Spleen (tissue), 11 donors: ENCODE measurements at regions not wholly inside any gene's neighbourhood (a gene's known extent, or its start where the extent isn't known, plus 50 kb on each side); places are given as distances from the start of the nearest gene placed in this dataset.

Experiments used
- DNase-seq: peaks from one replicate; pipeline ENCODE4 v3.0.0-alpha.2; 2020
- H3K27ac ChIP-seq, 8 donors: fragments of 200-600 bp; sonication (generic) in 7 of 8; 1 replicate in 4 of 8; 2 replicates in 4 of 8; pipeline versions ENCODE4 v1.5.0 to v1.8.0; 2016 to 2021; ENCODE audit warnings: inconsistent platforms in 4 of 8, mild to moderate bottlenecking in 4 of 8, moderate library complexity in 1 of 8
- H3K27me3 ChIP-seq, 7 donors: fragments of 200-600 bp; sonication (generic) in 6 of 7; replicated peaks in 1 of 7; 1 replicate in 4 of 7; 2 replicates in 3 of 7; pipeline versions ENCODE4 v1.5.0 to v1.8.0; 2016 to 2021; ENCODE audit warnings: inconsistent platforms in 3 of 7, mild to moderate bottlenecking in 1 of 7
- H3K36me3 ChIP-seq, 6 donors: fragments of 200-600 bp; sonication (generic) in 5 of 6; 1 replicate in 4 of 6; 2 replicates in 2 of 6; pipeline versions ENCODE4 v1.5.0 to v1.8.0; 2016 to 2021; ENCODE audit warnings: inconsistent platforms in 2 of 6
- H3K4me1 ChIP-seq, 6 donors: fragments of 200-600 bp; sonication (generic) in 5 of 6; 1 replicate in 3 of 6; 2 replicates in 3 of 6; pipeline versions ENCODE4 v1.5.0 to v1.8.0; 2016 to 2021; ENCODE audit warnings: inconsistent platforms in 3 of 6
- H3K4me3 ChIP-seq, 8 donors: fragments of 200-600 bp; sonication (generic) in 7 of 8; 1 replicate in 4 of 8; 2 replicates in 4 of 8; pipeline versions ENCODE4 v1.5.0 to v1.8.0; 2016 to 2021; ENCODE audit warnings: inconsistent platforms in 4 of 8, mild to moderate bottlenecking in 4 of 8, moderate library complexity in 2 of 8
- H3K9me3 ChIP-seq, 8 donors: fragments of 200-600 bp; sonication (generic) in 7 of 8; 1 replicate in 4 of 8; 2 replicates in 4 of 8; pipeline versions ENCODE4 v1.5.0 to v1.8.0; 2016 to 2021; ENCODE audit warnings: inconsistent platforms in 4 of 8
- POLR2A ChIP-seq, 3 donors: fragments of 450-650 bp; IDR thresholded peaks; one replicate each; pipeline ENCODE4 v1.5.1; 2017; ENCODE audit warnings: antibody characterized with exemption in 3 of 3, mild to moderate bottlenecking in 1 of 3
- POLR2AphosphoS5 ChIP-seq, 3 donors: sonication (generic); formaldehyde crosslinking; IDR thresholded peaks; one replicate each; pipeline ENCODE4 v1.5.1; 2017; ENCODE audit warnings: antibody characterized with exemption in 3 of 3
- WGBS, 5 donors: extraction: QIAGEN DNeasy Blood & Tissue Kit in 3 of 5; methylation state at CpG; one replicate each; pipeline versions ENCODE4 v1.1.5 to v1.1.7; 2013 to 2018; 5-methylcytosine and 5-hydroxymethylcytosine counted together
- intact Hi-C: fragments of 100-400 bp; cut with DNase I; formaldehyde crosslinking; loops from one replicate; pipeline ENCODE4 v1.15.0; 2023; ENCODE audit warnings: low total_unique reads
- TF ChIP-seq, protein P1 (sequence below), 11 experiments: fragments of 200-600 bp in 7 of 11; fragments of 450-650 bp in 4 of 11; sonication (generic) in 4 of 11; IDR thresholded peaks in 8 of 11; conservative IDR thresholded peaks in 3 of 11; 1 replicate in 7 of 11; 2 replicates in 4 of 11; pipeline versions ENCODE4 v1.4.0 to v1.8.0; 2016 to 2021; ENCODE audit warnings: antibody characterized with exemption in 11 of 11, inconsistent platforms in 4 of 11, mild to moderate bottlenecking in 1 of 11
- donor health status: healthy with polysubstance abuse.
- donor health status: DM: no; HTN: no; CAD: no; lungs with moderate emphysema.
- donor health status: DM: no; HTN: no; CAD: no.
- donor health status: Bipolar disorder and iron deficiency.
- donor health status: healthy.
- donor health status: DM: no; HTN: no; CAD: no.
- donor health status: DM: yes; HTN: yes; CAD: no.

DNA sequence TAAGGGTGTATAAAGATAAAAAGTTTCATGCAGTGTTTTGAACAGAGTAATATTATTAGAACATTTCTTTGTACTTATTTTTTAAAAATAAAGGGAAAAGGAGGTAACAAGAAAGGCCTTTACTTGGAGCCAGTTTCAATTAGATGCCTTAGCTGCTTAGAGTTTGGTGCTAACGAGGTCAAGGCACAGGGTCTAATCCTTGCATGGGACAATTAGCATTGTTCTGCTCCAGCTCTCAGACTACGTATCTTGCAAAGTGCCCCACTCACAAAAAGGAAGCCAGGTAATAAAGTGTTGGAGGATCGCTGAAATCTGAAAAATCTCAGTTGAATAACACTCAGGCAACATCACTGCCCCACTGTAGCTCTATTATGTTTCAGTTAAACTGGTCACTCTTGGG, 2011.3 kb downstream of the EFNA5 start:
- no peak for DNase-seq
- Histone ChIP-seq H3K4me3 (no peak overlapping the region), H3K9me3 (peaks cover 0 to 7% (median 0%) of the 10 kb centered on the region in 8 donors), H3K4me1 (no peaks in the 10 kb centered on the region), H3K27me3 (no peaks in the 10 kb centered on the region), H3K27ac (no peak overlapping the region), H3K36me3 (no peaks in the 10 kb centered on the region)
- 73 to 84% (median 75%) methylated on average over 3 of the region's 3 CpGs for WGBS, 5 donors
- no peak for TF ChIP-seq POLR2AphosphoS5 (IDR thresholded peaks at IDR 0.05)
- no peak for TF ChIP-seq POLR2A (IDR thresholded peaks at IDR 0.05)
- TF ChIP-seq, protein P1, sequence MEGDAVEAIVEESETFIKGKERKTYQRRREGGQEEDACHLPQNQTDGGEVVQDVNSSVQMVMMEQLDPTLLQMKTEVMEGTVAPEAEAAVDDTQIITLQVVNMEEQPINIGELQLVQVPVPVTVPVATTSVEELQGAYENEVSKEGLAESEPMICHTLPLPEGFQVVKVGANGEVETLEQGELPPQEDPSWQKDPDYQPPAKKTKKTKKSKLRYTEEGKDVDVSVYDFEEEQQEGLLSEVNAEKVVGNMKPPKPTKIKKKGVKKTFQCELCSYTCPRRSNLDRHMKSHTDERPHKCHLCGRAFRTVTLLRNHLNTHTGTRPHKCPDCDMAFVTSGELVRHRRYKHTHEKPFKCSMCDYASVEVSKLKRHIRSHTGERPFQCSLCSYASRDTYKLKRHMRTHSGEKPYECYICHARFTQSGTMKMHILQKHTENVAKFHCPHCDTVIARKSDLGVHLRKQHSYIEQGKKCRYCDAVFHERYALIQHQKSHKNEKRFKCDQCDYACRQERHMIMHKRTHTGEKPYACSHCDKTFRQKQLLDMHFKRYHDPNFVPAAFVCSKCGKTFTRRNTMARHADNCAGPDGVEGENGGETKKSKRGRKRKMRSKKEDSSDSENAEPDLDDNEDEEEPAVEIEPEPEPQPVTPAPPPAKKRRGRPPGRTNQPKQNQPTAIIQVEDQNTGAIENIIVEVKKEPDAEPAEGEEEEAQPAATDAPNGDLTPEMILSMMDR (IDR thresholded peaks at IDR 0.05 in 8 of 11, conservative IDR thresholded peaks at IDR 0.05 in 3 of 11) = no peak
- intact Hi-C loops = no loop called here

DNA sequence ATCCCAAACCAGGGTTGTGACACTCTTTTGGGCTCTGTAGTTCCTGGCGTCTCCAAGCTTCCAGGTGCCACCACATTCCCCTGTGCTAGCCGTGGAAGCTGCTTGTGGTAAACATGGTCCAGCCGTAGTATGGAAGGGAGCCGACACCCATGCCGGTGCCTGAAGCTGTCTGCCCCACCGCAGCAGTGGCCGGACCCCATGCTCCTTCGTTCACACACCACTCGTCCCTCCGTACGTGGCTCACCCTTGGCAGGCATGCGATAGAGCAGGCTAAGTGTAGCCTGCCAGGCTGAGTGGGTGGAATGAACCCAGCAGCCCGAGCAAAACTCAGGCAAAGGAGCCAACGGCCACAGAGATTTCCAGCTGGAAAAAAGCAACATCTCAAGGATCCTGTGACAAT, 2030.4 kb downstream of the EFNA5 start:
- Histone ChIP-seq H3K27me3 (no peaks in the 10 kb centered on the region), H3K9me3 (peaks cover 0 to 22% (median 7%) of the 10 kb centered on the region in 8 donors), H3K4me3 (no peak overlapping the region), H3K36me3 (no peaks in the 10 kb centered on the region), H3K4me1 (no peaks in the 10 kb centered on the region), H3K27ac (no peak overlapping the region)
- no peak for DNase-seq
- TF ChIP-seq POLR2AphosphoS5 (IDR thresholded peaks at IDR 0.05) = no peak
- no peak for TF ChIP-seq POLR2A (IDR thresholded peaks at IDR 0.05)
- TF ChIP-seq, protein P1 (IDR thresholded peaks at IDR 0.05 in 8 of 11, conservative IDR thresholded peaks at IDR 0.05 in 3 of 11) = no peak
- intact Hi-C loops = no loop called here
- WGBS, 5 donors = 86 to 95% (median 89%) methylated on average over 14 of the region's 14 CpGs

DNA sequence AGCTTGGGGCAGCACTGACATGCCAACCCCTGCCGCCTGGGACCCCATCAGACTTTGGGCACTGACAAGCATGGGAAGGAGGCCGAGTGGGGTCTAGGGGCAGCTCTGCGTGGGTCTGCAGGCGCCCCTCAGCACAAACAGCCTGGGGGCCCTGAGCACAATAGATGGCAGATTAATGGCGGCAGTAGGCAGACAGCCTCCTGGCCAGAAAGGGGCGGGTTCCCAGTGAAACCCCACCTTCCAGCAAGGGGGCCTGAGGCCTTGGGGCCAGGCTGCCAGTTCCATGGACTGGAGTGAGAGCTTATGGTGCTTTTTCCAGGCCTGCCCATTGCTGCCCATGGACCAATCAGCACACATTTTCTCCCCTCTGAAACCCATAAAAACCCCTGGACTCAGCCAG, 2031.2 kb downstream of the EFNA5 start:
- Histone ChIP-seq H3K36me3 (no peaks in the 10 kb centered on the region), H3K4me1 (no peaks in the 10 kb centered on the region), H3K9me3 (peaks cover 0 to 21% (median 7%) of the 10 kb centered on the region in 8 donors), H3K27ac (no peak overlapping the region), H3K4me3 (no peak overlapping the region), H3K27me3 (no peaks in the 10 kb centered on the region)
- no peak for TF ChIP-seq POLR2A (IDR thresholded peaks at IDR 0.05)
- no peak for TF ChIP-seq POLR2AphosphoS5 (IDR thresholded peaks at IDR 0.05)
- TF ChIP-seq, protein P1 (IDR thresholded peaks at IDR 0.05 in 8 of 11, conservative IDR thresholded peaks at IDR 0.05 in 3 of 11) = no peak
- DNase-seq = no peak
- intact Hi-C loops = no loop called here
- 71 to 91% (median 90%) methylated on average over 4 to 6 of the region's 6 CpGs; no CpG with 5 or more reads in 1 of the 5 donors for WGBS, 5 donors

DNA sequence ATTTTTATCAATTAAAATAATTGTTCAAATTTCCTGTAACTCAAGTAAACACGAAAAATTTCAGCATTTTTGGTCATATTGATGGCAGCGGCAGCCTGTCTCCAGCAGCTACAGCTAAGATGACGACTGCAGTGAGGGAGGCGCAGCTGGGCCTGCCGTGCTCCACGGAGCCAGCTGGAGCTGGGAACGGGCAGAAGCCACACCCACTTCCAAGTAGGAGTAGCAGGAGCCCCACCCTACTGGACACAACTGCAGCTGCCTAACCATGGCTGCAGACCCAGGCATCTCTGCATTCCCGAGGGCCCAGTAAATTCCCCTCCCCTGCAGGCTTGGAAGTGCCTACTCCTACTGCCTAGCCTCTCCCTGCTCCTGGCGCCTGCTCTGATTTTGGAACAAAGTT, 2031.7 kb downstream of the EFNA5 start:
- DNase-seq = no peak
- Histone ChIP-seq H3K27ac (no peak overlapping the region), H3K36me3 (no peaks in the 10 kb centered on the region), H3K4me3 (no peak overlapping the region), H3K27me3 (no peaks in the 10 kb centered on the region), H3K4me1 (no peaks in the 10 kb centered on the region), H3K9me3 (peaks cover 0 to 19% (median 7%) of the 10 kb centered on the region in 8 donors)
- no peak for TF ChIP-seq POLR2AphosphoS5 (IDR thresholded peaks at IDR 0.05)
- TF ChIP-seq, protein P1 (IDR thresholded peaks at IDR 0.05 in 8 of 11, conservative IDR thresholded peaks at IDR 0.05 in 3 of 11) = no peak
- intact Hi-C loops = no loop called here
- WGBS, 5 donors = 74 to 87% (median 85%) methylated on average over 8 to 9 of the region's 9 CpGs
